Naive thymus-derived CD8-positive, alpha-beta T cell (primary cell): ENCODE measurements at regions not wholly inside any gene's neighbourhood (a gene's known extent, or its start where the extent isn't known, plus 50 kb on each side); places are given as distances from the start of the nearest gene placed in this dataset.

Source experiments
- ATAC-seq, 2 donors: fragments of 150-1000 bp; cut with Tn5 transposase in 1 of 2; sonication (Bioruptor Pico), chemical (Tn5 transposase) in 1 of 2; 1 replicate in 1 of 2; 2 replicates in 1 of 2; pipeline ENCODE4 v1.10.0; 2021; ENCODE audit warnings: mild to moderate bottlenecking in 2 of 2, moderate library complexity in 2 of 2
- POLR2A ChIA-PET: fragments of 350-600 bp; sonication (Branson Sonifier 250); formaldehyde crosslinking; loops from one replicate; lab custom pipeline; 2021; ENCODE audit warnings: antibody characterized with exemption; lab: Charles Lee
- DNase-seq, 10 donors: peaks; one replicate each; pipeline versions ENCODE4 v3.0.0 to v3.0.0-alpha.2; 2020 to 2022
- H3K27ac Mint-ChIP-seq, 10 donors: one replicate each; pipeline ENCODE4 v1.8.0; 2020 to 2022; ENCODE audit warnings: mild to moderate bottlenecking in 10 of 10, mixed read lengths in 10 of 10, moderate library complexity in 4 of 10, inconsistent platforms in 1 of 10
- H3K27me3 Mint-ChIP-seq, 5 donors: one replicate each; pipeline ENCODE4 v1.8.0; 2021 to 2022; ENCODE audit warnings: mixed read lengths in 5 of 5
- H3K36me3 Mint-ChIP-seq, 3 donors: one replicate each; pipeline ENCODE4 v1.8.0; 2020 to 2022; ENCODE audit warnings: mixed read lengths in 3 of 3, mild to moderate bottlenecking in 2 of 3, inconsistent platforms in 1 of 3
- H3K4me1 Mint-ChIP-seq, 4 donors: one replicate each; pipeline ENCODE4 v1.8.0; 2021 to 2022; ENCODE audit warnings: mixed read lengths in 4 of 4
- H3K4me3 Mint-ChIP-seq, 10 donors: one replicate each; pipeline ENCODE4 v1.8.0; 2020 to 2022; ENCODE audit warnings: mild to moderate bottlenecking in 10 of 10, mixed read lengths in 10 of 10, moderate library complexity in 6 of 10, inconsistent platforms in 1 of 10
- H3K9me3 Mint-ChIP-seq, 9 donors: one replicate each; pipeline ENCODE4 v1.8.0; 2020 to 2022; ENCODE audit warnings: mixed read lengths in 9 of 9, mild to moderate bottlenecking in 3 of 9, inconsistent platforms in 1 of 9, moderate library complexity in 1 of 9

DNA sequence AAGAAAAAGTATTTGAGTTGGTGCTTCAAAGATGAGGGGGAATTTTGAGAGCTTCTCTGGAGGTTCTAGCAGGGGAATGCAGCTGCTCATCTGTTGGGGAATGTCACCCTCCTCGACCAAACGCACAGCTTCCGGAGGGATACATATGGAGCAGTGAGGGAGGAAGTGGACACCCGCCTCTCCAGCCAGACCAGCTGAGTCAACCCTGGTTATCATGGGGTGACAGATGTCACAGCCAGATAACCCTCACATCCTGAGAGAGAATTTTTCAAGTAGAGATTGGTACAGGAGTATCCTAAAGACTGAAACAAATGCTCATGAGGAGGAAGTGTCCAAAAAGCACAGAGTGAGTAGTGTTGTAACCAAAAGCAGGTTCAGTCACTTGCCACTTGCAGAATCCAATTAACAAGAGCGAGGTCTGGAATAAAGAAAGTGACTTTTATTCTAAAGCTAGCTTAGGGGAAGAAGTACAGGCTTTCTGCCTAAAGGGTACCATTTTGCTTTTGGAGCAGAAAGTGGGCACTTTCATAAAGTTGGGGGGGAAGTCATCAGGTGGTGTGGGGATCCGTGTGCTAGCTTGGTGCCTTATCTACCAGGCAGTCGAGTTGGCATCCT lies 395.2 kb downstream of the RAD51AP2 start:
- ATAC-seq (no peak), DNase-seq (no peak)
- Mint-ChIP-seq H3K4me3 (no peak overlapping the region), H3K27ac (no peak overlapping the region), H3K27me3 (peaks cover 0 to 5% (median 1%) of the 10 kb centered on the region in 5 donors), H3K36me3 (no peaks in the 10 kb centered on the region), H3K4me1 (no peaks in the 10 kb centered on the region), H3K9me3 (peaks cover 0 to 19% (median 0%) of the 10 kb centered on the region in 9 donors)
- POLR2A ChIA-PET, result no interaction called here

GRCh38 chr2:17115466-17115865 lies 402.8 kb downstream of the RAD51AP2 start:
- no peaks in the 10 kb centered on the region for H3K27me3 Mint-ChIP-seq
- no peaks in the 10 kb centered on the region for H3K36me3 Mint-ChIP-seq
- H3K4me1 Mint-ChIP-seq, result no peaks in the 10 kb centered on the region
- H3K9me3 Mint-ChIP-seq, result peaks cover 0 to 9% (median 0%) of the 10 kb centered on the region in 9 donors
- DNase-seq (no peak), ATAC-seq (no peak)
- H3K4me3 Mint-ChIP-seq, result no peak overlapping the region
- POLR2A ChIA-PET, result no interaction called here
- H3K27ac Mint-ChIP-seq, result no peak overlapping the region

DNA sequence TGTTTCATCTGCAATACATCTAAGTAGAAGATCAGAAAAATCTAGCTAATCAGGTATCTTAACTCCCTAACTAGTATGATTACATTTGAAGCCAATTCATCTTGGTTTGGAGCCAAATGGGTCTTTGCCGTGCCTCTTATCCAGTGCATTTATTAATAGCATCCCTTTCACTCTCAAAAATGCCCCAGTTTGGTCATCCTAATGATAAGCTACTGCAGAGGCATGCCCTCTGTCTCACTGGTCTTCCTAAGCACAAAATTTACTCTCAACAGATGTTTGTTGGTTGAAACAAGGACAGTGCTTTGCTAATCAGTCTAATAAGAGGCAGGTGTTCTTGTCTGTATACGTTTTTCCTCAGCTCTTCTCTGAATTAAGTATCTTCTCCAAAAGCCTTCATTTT lies 403.2 kb downstream of the RAD51AP2 start:
- H3K4me3 Mint-ChIP-seq, result no peak overlapping the region
- DNase-seq (no peak), ATAC-seq (no peak)
- peaks cover 0 to 9% (median 0%) of the 10 kb centered on the region in 9 donors for H3K9me3 Mint-ChIP-seq
- no peaks in the 10 kb centered on the region for H3K4me1 Mint-ChIP-seq
- POLR2A ChIA-PET, result no interaction called here
- H3K27me3 Mint-ChIP-seq, result no peaks in the 10 kb centered on the region
- H3K27ac Mint-ChIP-seq, result no peak overlapping the region
- H3K36me3 Mint-ChIP-seq, result no peaks in the 10 kb centered on the region

DNA sequence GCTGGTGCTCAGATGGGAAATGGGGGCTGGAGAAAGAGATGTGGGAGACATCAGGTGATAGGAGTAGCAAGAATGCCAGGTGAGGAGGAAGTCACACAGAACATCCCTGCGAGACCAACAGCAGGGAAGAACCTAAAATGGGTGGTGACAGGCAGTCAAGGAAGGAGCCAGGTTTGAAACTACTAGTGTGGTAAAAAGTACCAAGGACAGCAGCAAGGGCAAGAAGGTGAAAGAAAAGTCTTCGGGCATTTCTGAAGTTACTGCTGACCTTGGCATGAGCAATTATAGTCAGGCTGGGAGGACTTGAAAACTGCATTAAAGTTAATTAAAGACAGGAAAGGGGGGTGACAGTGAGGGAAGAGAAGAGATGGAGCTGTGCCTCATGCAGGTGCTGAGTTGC lies 410.4 kb downstream of the RAD51AP2 start:
- Mint-ChIP-seq H3K36me3 (no peaks in the 10 kb centered on the region), H3K27ac (no peak overlapping the region), H3K27me3 (peaks cover 0 to 14% (median 0%) of the 10 kb centered on the region in 5 donors), H3K9me3 (peaks cover 0 to 22% (median 4%) of the 10 kb centered on the region in 9 donors), H3K4me1 (no peaks in the 10 kb centered on the region), H3K4me3 (no peak overlapping the region)
- ATAC-seq, result no peak
- POLR2A ChIA-PET, result no interaction called here
- DNase-seq, result no peak

DNA sequence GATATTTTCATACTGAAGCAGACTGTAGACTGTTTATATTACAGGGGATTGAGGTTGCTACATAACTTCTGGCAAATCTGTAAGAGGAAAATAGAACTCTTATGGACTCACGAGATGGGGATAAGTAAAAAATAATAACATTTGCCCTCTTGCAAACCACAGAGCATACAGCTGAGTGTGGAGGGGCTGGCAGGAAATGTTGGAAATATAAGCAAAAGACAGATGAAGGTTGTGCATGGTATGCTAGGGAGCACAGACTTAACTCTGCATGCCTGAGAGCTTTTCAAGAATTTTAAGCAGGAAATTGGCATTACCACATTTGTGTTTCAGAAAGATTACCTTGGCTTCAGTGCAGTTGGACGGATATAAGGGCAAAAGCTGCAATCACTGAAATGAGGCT lies 411.1 kb downstream of the RAD51AP2 start:
- no peaks in the 10 kb centered on the region for H3K36me3 Mint-ChIP-seq
- peaks cover 0 to 22% (median 4%) of the 10 kb centered on the region in 9 donors for H3K9me3 Mint-ChIP-seq
- peaks cover 0 to 14% (median 0%) of the 10 kb centered on the region in 5 donors for H3K27me3 Mint-ChIP-seq
- ATAC-seq, result no peak
- H3K4me1 Mint-ChIP-seq, result no peaks in the 10 kb centered on the region
- no peak overlapping the region for H3K27ac Mint-ChIP-seq
- no peak for DNase-seq
- no peak overlapping the region for H3K4me3 Mint-ChIP-seq
- POLR2A ChIA-PET, result no interaction called here

- DNase-seq (no peak), ATAC-seq (no peak)
- Mint-ChIP-seq H3K27ac (no peak overlapping the region), H3K36me3 (no peaks in the 10 kb centered on the region), H3K27me3 (peaks cover 0 to 14% (median 0%) of the 10 kb centered on the region in 5 donors), H3K4me3 (no peak overlapping the region), H3K9me3 (peaks cover 0 to 22% (median 2%) of the 10 kb centered on the region in 9 donors), H3K4me1 (no peaks in the 10 kb centered on the region)
- POLR2A ChIA-PET, result no interaction called here
Observed at GRCh38 chr2:17106418-17106817, 411.8 kb downstream of the RAD51AP2 start.

GRCh38 chr2:17104454-17104853 lies 413.8 kb downstream of the RAD51AP2 start:
- H3K27me3 Mint-ChIP-seq, result peaks cover 0 to 14% (median 0%) of the 10 kb centered on the region in 5 donors
- ATAC-seq, result no peak
- DNase-seq, result no peak
- no peak overlapping the region for H3K4me3 Mint-ChIP-seq
- no peaks in the 10 kb centered on the region for H3K36me3 Mint-ChIP-seq
- no peak overlapping the region for H3K27ac Mint-ChIP-seq
- peaks cover 0 to 22% (median 2%) of the 10 kb centered on the region in 9 donors for H3K9me3 Mint-ChIP-seq
- H3K4me1 Mint-ChIP-seq, result no peaks in the 10 kb centered on the region
- POLR2A ChIA-PET, result no interaction called here

DNA sequence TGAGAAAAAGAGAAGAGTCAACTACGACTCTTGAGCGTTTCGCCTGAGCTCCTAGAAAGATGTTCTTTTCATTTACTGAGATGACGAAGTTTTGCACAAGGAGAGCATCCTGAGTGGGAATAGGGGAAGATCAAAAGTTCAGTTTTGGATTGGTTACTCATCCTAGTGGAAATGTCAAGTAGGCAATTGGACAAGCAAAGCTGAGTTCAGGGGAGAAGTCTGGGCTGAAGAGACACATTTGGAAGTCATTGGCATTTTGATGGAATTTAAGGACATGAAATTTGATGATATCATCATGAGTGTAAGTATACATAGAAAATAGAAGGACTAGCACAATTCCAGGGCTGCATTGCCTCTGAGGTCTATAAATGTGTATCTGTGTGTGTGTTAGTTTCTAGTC lies 416.6 kb downstream of the RAD51AP2 start:
- ATAC-seq (no peak), DNase-seq (no peak)
- Mint-ChIP-seq H3K36me3 (no peaks in the 10 kb centered on the region), H3K27ac (no peak overlapping the region), H3K4me1 (no peaks in the 10 kb centered on the region), H3K4me3 (no peak overlapping the region), H3K9me3 (peaks cover 0 to 11% (median under 1%) of the 10 kb centered on the region in 9 donors), H3K27me3 (peaks cover 0 to 3% (median 0%) of the 10 kb centered on the region in 5 donors)
- POLR2A ChIA-PET, result no interaction called here

- no peak overlapping the region for H3K27ac Mint-ChIP-seq
- H3K36me3 Mint-ChIP-seq, result no peaks in the 10 kb centered on the region
- no peaks in the 10 kb centered on the region for H3K4me1 Mint-ChIP-seq
- ATAC-seq (no peak), DNase-seq (no peak)
- no peak overlapping the region for H3K4me3 Mint-ChIP-seq
- peaks cover 0 to 9% (median 0%) of the 10 kb centered on the region in 9 donors for H3K9me3 Mint-ChIP-seq
- peaks cover 0 to 3% (median 0%) of the 10 kb centered on the region in 5 donors for H3K27me3 Mint-ChIP-seq
- POLR2A ChIA-PET, result no interaction called here
Observed at GRCh38 chr2:17101091-17101490, 417.1 kb downstream of the RAD51AP2 start.

DNA sequence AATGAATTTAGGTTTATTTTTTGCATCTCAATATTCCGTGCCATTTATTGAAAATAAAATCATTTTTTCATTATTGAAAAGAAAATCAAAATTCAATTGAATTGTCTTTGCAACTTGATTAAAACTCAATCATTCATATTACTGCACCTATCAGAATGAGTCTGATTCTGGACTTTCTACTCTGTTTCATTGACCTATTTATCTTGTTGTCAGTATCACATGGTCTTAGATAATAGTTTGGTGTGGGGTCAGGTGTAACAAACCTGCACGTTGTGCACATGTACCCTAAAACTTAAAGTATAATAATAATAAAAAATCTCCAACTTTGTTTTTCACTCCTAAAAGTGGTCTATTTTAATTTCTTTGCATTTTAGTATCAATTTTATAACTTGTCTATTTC lies 422.9 kb downstream of the RAD51AP2 start:
- ATAC-seq (no peak), DNase-seq (no peak)
- Mint-ChIP-seq H3K27me3 (no peaks in the 10 kb centered on the region), H3K27ac (no peak overlapping the region), H3K9me3 (peaks cover 0 to 9% (median 2%) of the 10 kb centered on the region in 9 donors), H3K4me3 (no peak overlapping the region), H3K36me3 (no peaks in the 10 kb centered on the region), H3K4me1 (no peaks in the 10 kb centered on the region)
- POLR2A ChIA-PET, result no interaction called here

- no peak for ATAC-seq
- Mint-ChIP-seq H3K36me3 (no peaks in the 10 kb centered on the region), H3K27ac (no peak overlapping the region), H3K27me3 (no peaks in the 10 kb centered on the region), H3K4me3 (no peak overlapping the region), H3K4me1 (no peaks in the 10 kb centered on the region), H3K9me3 (peaks cover 0 to 8% (median 1%) of the 10 kb centered on the region in 9 donors)
- POLR2A ChIA-PET, result no interaction called here
- no peak for DNase-seq
Observed at GRCh38 chr2:17093712-17094111, 424.5 kb downstream of the RAD51AP2 start.

DNA sequence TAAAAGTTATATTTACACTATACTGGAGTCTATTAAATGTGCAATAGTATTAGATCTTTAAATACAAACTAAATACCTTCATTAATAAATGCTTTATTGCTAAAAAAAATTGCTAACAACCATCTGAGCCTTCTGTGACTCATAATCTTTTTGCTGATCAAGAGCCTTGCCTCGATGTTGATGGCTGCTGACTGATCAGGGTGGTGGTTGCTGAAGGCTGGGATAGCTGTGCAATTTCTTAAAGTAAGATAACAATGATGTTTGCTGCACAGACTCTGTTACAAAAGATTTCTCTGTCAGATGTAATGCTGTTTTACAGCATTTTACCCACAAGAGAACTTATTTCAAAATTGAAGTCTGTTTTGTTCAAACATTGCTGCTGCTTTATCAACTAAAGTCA lies 421.4 kb upstream of the CYRIA start:
- DNase-seq, result no peak
- Mint-ChIP-seq H3K27me3 (no peaks in the 10 kb centered on the region), H3K27ac (no peak overlapping the region), H3K4me3 (no peak overlapping the region), H3K36me3 (no peaks in the 10 kb centered on the region), H3K4me1 (no peaks in the 10 kb centered on the region), H3K9me3 (peaks cover 0 to 14% (median 2%) of the 10 kb centered on the region in 9 donors)
- no peak for ATAC-seq
- POLR2A ChIA-PET, result no interaction called here

- DNase-seq, result no peak
- Mint-ChIP-seq H3K27ac (no peak overlapping the region), H3K4me1 (no peaks in the 10 kb centered on the region), H3K4me3 (no peak overlapping the region), H3K27me3 (no peaks in the 10 kb centered on the region), H3K9me3 (peaks cover 0 to 9% (median 0%) of the 10 kb centered on the region in 9 donors), H3K36me3 (no peaks in the 10 kb centered on the region)
- POLR2A ChIA-PET, result no interaction called here
- no peak for ATAC-seq
Observed at GRCh38 chr2:17085546-17086202, 420.0 kb upstream of the CYRIA start.
